ENCODE measurements at regions not wholly inside any gene's neighbourhood (a gene's known extent, or its start where the extent isn't known, plus 50 kb on each side); places are given as distances from the start of the nearest gene placed in this dataset.

DNA sequence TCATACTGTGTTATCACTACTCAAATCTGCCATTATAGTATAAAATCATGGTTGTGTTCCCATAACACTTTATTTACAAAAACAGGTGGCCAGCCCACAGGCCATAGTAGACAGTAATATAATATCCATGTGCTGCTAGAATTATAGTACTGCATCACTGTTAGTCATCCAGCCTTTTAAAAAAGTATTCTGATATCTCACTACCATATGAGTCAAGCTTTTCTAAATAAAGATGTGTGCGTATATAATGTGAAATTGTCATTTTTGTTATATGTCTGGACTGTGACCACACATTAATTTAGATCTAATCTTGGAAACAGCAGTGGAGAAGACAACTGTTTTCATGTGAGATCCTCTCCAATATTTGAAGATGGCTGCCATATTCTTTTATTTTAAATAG is 1049.1 kb upstream of the GOT2 start:
- no peak for DNase-seq (ENCODE audit: low read depth)
- no peak for TF ChIP-seq CTCF (IDR thresholded peaks at IDR 0.05; ENCODE audit: control insufficient read depth, extremely low read depth, insufficient read depth)
- no peak overlapping the region for H3K4me3 ChIP-seq (ENCODE audit: low read depth, low read length)

DNA sequence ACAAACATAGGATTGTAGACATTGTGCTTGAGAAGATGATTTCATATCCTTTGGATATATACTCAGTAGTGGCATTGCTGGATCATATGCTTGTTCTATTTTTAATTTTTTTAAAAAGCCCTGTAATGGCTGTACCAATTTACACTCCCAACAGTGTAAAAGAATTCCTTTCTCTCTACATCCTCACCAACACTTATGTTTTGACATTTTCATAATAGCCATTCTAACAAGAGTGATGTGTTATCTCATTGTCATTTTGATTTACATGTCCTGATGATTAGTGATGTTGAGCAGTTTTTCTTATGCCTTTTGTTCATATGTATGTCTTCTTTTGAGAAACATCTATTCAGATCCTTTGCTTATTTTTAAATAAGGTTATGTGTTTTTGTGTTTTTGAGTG is 1039.2 kb upstream of the GOT2 start:
- no peak for TF ChIP-seq CTCF (IDR thresholded peaks at IDR 0.05; ENCODE audit: control insufficient read depth, extremely low read depth, insufficient read depth)
- no peak overlapping the region for H3K4me3 ChIP-seq (ENCODE audit: low read depth, low read length)
- DNase-seq (ENCODE audit: low read depth), result no peak

DNA sequence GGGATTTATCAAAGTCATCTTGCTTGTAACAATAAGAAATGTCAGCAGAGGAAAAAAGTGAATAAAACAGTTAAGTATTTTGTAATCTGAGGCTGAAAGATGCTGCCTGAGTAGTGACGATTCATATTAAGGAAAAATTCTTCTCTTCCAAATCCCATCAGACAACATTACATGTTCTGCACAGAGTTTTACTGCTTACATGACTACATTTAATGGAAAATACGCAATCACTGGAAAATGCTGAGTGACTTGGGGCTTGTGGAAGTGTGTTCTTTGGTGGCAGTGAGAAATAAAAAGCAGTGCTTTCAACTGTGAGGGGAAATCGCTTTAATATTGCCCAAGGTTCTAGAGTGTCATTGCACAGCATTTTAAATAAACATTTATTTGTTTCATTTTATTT is 1025.2 kb upstream of the GOT2 start:
- TF ChIP-seq CTCF (IDR thresholded peaks at IDR 0.05; ENCODE audit: control insufficient read depth, extremely low read depth, insufficient read depth), result no peak
- H3K4me3 ChIP-seq (ENCODE audit: low read depth, low read length), result no peak overlapping the region
- DNase-seq (ENCODE audit: low read depth), result no peak

DNA sequence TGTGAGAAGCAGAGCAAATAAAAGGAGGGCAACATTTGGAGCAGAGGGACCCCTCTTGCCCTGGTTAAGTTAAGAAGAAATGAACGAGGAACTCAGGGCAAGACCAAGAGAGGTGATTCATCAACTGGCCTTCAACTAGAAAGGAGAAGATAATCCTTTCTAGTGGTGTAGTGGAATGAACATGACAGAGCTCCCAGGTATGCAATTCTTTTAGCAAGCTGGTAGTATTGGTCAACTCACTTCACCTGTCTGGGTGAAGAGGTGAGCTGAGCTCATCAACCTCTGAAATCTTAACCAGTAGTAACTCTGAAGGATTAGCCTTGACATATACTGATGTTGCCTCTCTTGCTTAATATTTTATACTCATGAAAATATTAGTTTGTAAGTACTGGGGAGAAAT is 1024.7 kb upstream of the GOT2 start:
- no peak for TF ChIP-seq CTCF (IDR thresholded peaks at IDR 0.05; ENCODE audit: control insufficient read depth, extremely low read depth, insufficient read depth)
- H3K4me3 ChIP-seq (ENCODE audit: low read depth, low read length), result no peak overlapping the region
- DNase-seq (ENCODE audit: low read depth), result no peak

GRCh38 chr16:59754854-59755253 is 1020.7 kb upstream of the GOT2 start:
- TF ChIP-seq CTCF (IDR thresholded peaks at IDR 0.05; ENCODE audit: control insufficient read depth, extremely low read depth, insufficient read depth), result no peak
- DNase-seq (ENCODE audit: low read depth), result no peak
- no peak overlapping the region for H3K4me3 ChIP-seq (ENCODE audit: low read depth, low read length)

DNA sequence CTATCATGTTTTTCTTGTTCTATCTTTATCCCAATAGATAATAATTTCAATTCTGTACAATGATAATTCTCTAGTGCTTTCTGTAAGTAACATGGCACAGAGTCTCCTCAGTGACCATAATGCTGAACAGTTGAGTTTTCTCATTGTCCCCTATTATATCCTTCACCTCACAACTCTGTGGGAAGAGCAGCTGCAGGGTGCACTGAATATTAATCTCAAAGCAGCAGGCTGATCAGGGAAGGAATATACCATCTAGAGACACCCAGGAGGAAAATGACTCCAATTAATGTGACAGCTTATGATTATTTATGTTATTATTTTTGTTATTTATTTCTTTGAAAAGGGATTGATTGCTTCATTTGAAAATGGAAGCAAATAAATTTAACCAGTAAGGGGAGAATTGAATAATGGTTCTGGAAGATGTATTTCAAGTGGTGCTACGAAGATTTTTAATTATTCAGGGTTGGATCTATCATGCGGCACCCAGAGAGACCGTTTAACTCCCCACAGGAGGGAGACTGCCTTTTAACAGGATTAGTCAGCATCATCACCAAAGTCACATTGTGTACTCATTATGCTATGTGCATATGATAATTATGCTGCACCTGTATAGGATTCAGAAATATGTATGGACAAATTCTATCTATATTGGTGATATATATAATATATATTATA is 1015.7 kb upstream of the GOT2 start:
- no peak overlapping the region for H3K4me3 ChIP-seq (ENCODE audit: low read depth, low read length)
- DNase-seq (ENCODE audit: low read depth), result no peak
- no peak for TF ChIP-seq CTCF (IDR thresholded peaks at IDR 0.05; ENCODE audit: control insufficient read depth, extremely low read depth, insufficient read depth)

- no peak for TF ChIP-seq CTCF (IDR thresholded peaks at IDR 0.05; ENCODE audit: control insufficient read depth, extremely low read depth, insufficient read depth)
- H3K4me3 ChIP-seq (ENCODE audit: low read depth, low read length), result no peak overlapping the region
- DNase-seq (ENCODE audit: low read depth), result no peak
Measured at GRCh38 chr16:59748531-59748930, 1014.4 kb upstream of the GOT2 start.

Measured in LNCaP clone FGC (cell line).